ENCODE measurements at regions not wholly inside any gene's neighbourhood (a gene's known extent, or its start where the extent isn't known, plus 50 kb on each side); places are given as distances from the start of the nearest gene placed in this dataset.

DNA sequence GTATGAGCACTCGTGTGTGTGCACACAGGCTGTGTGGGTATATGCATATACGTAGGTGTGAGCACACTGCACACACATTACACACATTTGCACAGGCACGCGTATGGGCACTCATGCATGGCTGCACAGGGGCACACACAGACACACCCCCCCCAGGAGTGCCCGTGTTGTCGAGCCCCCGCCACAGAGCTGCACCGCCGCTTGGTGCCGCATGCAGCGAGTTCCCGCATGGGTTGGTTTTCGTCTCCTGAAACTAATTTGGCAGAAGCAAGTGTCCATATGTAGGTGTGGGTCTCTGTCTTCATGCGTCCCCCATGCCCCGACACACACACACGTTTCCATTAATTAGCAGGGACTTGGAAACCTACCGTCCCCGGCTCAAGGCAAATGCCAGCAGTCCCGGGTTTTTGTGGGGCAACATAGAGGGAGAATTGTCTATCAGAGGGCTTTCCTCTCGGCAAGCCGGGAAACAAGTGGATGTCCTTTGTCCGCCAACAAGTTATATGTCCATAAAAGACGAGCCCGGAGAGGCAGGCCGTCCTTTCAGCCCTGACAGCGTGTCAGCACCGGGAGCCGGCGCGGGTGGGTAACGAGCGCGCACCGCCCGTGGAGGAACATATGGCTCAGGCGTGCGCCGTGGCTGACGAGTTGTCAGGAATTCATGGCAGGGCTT, 1291.7 kb downstream of the BRD1 start:
- TF ChIP-seq, protein P1, sequence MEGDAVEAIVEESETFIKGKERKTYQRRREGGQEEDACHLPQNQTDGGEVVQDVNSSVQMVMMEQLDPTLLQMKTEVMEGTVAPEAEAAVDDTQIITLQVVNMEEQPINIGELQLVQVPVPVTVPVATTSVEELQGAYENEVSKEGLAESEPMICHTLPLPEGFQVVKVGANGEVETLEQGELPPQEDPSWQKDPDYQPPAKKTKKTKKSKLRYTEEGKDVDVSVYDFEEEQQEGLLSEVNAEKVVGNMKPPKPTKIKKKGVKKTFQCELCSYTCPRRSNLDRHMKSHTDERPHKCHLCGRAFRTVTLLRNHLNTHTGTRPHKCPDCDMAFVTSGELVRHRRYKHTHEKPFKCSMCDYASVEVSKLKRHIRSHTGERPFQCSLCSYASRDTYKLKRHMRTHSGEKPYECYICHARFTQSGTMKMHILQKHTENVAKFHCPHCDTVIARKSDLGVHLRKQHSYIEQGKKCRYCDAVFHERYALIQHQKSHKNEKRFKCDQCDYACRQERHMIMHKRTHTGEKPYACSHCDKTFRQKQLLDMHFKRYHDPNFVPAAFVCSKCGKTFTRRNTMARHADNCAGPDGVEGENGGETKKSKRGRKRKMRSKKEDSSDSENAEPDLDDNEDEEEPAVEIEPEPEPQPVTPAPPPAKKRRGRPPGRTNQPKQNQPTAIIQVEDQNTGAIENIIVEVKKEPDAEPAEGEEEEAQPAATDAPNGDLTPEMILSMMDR (IDR thresholded peaks at IDR 0.05): no peak
- TF ChIP-seq SIN3A (IDR thresholded peaks at IDR 0.05; ENCODE audit: borderline replicate concordance, insufficient read depth, low read depth, low read length): no peak

Measured in Panc1 (cell line).